NCI-H2196 treated with DMSO at 0.1 percent for 48 hours (cell line): ENCODE measurements at regions not wholly inside any gene's neighbourhood (a gene's known extent, or its start where the extent isn't known, plus 50 kb on each side); places are given as distances from the start of the nearest gene placed in this dataset.

Experiments
- DNase-seq: peaks from one replicate; lab custom pipeline; 2025; ENCODE audit not compliant: unreplicated experiment; lab: John Stamatoyannopoulos, UW

DNA sequence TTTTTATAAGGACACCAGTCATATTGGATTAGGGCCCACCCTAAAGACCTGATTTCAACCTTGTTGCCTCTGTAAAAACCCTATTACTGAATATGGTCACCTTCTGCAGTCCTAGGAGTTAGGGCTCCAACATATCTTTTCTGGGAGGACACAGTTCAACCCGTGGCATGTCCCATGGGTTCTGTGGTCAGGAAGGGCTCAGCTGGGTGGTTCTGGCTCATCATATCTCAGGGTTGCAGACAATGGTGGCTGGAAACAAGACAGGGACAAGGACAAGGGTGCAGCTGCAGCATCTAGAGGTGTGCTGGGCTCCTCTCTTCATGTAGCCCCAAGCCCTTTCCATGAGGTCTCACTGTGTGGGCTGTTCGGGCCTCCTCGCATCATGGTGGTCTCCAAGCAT lies 63.1 kb upstream of the FOXF1 start:
- DNase-seq: no peak

DNA sequence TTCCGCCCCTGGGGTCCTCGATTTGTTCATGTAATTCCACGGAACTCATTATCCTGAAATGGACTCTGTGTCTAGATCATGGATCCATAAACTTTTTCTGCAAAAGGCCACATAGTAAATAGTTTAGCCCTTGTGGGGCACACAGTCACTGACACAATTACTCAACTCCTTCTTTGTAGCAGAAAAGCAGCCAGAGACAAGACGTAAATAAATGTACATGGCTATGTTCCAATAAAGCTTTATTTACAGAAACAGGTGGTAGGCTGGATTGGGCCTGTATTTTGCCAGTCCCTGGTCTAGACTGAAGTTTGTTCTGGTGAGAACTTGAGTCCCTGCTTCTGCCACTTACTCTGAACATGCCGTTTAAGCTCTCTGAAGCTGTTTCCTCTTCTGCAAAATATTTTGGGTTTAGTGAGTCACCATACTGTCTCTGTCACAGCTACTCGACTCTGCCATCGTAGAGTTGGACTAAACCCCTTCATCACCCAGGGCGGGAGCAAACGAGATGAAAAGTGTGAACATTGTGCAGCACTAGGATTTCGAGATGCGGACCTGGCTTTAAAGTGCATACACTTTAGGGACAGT lies 61.9 kb upstream of the FOXF1 start:
- no peak for DNase-seq

DNA sequence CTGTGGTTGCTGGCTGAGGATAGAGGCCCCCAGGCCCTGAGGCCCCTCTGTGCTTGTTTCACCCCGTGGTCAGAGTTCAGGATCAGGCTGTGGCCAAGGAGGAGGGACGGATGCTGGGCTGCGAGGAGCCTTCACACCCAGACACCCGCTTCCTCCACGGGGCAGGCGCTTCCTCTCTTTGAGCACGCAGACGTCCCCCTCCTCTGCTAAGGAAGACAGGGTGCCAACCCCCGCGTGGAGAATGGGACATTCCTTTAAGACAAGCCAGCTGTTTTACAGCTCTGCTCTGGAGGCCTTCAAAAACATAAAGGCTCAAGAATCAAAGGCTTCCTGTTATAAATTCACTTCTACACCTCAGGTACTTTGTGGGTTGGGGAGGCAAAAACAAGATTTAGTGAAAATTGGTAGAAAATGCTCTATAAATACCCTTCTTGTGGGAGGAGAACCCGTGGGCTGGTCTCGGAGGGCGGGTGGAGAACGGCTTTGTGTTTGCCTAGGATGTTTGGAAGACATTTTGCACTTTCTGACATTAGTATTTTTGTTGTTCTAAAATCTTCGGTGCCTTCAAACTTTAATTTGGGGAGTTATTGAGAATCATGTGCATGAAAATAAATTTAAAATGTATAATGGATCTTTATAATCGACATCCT lies 60.8 kb upstream of the FOXF1 start:
- no peak for DNase-seq

DNA sequence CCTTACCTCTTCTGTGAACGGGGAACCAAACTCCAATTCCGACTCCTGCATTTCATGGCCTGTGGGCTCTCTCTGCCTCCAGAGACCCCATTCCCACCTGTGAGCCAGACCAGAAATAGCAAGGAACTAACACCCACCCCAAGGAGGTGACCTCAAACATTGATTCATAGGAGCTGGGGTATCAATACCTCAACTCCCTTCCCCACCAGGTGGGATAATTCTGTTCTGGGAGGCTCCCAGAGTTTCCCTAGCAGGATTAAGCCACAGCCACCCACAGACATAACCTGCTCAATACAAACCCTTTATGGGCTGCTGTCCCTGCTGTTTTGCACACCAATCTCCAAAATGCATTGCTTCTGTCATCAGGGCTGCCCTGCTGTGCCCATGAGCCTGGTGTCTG lies 59.6 kb upstream of the FOXF1 start:
- no peak for DNase-seq

DNA sequence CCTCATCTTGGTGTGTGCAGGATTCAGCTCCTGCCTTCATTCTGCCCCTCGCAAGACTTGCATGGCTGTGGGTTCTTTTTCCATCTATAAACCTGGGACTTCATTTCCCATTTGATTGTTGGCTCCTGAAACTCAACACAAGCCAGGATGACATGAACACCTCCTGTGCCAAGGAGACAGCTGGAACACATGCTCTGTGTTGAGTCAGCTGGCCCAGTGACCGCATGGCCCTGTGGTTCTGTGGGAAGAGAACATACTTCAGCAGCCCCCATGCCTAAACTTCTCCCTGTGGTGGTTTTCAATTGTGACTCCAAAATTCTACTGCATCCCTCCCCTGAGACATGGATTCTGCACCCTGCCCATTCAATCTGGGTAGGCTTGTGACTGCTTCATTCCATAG lies 57.9 kb upstream of the FOXF1 start:
- DNase-seq: no peak

DNA sequence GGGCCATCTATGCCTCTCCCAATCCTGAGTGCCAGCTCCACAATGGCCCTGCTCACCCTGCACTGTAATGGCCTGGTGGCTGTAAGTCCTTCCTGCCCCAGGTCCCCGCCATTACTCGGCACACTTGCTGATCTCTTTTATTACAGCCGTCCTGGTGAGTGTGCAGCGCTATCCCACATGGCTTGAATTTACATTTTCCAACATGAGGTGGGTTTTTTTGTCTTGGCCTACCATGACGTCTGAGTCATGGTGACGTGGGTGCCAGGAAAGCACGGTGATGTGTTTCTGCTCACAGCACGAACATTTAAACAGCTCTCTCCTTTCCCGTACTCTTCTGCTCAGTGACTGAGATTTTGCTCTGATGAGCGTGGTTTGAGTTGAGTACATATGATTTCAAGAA lies 55.2 kb upstream of the FOXF1 start:
- DNase-seq: no peak

DNA sequence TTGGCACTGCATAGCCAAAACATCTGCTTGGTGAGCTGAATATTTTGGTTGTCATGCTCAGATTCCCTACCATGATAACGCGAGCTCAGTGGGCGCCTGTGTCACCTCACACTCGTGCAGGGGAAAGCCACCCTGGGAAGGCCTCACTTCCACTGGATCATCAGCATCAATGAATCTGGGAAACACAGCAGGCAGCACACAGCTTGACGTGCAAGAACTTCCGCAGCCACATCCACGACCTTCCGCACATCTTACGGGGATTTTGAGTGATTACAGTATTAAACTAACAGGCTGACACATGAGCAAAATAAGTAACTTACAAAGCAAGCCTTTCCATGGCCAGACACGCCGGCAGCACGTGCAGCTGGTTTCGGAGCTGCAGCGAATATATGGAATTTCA lies 54.7 kb upstream of the FOXF1 start:
- no peak for DNase-seq

DNA sequence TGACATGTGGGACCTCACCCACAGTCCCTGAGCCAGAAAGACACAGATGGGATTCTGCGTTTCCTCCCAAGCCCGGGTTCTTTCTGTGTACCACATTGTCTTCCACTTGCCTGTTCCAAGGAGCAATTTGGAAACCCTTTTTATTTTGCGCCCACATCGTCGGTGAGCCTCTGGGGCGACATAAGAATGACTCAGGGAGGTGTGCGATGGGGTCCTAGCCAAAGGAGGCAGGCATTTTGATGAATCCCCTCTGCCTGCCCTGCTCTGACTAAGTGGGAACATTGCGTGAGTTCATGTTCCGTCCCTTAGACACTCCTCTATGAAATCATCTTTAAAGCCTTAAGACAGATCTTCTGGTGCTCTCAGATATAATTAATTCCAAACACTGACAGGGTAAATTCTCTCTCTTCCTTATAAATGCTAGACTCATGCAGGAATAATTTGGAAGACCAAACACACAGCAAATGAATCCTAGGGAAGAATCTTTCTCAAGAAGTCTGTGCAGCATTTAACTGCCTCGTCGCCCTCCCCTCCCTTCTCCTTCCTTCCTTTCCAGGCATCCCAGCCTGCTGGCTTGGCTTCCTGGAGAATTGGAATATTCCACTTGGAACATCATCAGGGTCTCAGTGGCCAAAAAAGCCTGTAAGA lies 52.7 kb upstream of the FOXF1 start:
- no peak for DNase-seq

DNA sequence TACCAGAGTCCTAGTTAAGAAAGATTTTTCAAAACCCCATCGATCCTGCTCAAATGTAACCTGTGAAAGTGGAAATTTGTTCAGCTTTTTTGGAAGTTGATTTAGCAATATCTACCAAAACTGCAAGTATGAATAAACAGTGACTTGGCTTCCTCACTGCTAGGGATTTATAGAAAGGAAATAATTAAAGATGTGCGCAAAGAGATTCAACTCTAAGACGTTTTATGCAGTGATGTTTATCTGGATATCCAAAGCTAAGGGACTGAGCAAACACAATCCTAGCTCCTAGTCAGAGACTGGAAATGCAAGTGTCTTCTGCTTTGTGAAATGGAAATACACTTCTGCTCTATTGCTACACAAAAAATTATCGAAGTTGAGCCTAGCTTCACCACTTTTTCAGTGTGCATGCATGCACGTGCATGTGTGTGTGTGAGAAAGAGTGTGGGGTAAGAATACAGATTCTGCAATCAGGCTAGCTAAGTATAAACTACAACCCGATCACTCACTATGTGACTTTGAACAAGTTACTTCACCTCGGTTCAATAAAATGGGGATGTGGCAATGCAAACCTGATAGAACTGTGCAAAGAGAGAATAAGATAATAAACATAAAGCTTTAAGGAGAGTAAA lies 52.1 kb upstream of the FOXF1 start:
- DNase-seq: no peak

DNA sequence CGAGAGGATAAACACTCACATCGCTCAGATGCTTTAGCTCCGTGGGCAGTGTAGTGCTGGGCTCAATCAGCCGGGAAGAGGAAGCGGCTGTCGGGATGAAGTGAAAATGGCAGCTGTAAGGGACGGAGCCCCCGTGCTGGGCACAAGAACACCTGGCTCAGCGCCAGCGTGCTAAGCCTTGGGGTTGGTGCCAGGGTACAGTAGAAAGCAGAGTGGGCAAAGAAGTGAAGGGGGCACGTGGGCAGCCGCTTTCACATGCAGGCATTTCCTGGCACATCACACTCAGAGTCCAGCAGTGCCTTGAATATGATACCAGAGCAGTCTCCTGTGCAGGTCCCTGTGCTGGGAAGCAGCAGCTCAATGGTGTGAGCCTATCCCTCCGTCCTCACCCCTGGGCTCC lies 51.1 kb upstream of the FOXF1 start:
- DNase-seq: no peak
